ENCODE measurements at regions not wholly inside any gene's neighbourhood (a gene's known extent, or its start where the extent isn't known, plus 50 kb on each side); places are given as distances from the start of the nearest gene placed in this dataset.
"Not testable (repeated sequence)": the region's sequence is repeated elsewhere in the genome, so short reads cannot be mapped to it uniquely, and the experiment has no call there.

DNA sequence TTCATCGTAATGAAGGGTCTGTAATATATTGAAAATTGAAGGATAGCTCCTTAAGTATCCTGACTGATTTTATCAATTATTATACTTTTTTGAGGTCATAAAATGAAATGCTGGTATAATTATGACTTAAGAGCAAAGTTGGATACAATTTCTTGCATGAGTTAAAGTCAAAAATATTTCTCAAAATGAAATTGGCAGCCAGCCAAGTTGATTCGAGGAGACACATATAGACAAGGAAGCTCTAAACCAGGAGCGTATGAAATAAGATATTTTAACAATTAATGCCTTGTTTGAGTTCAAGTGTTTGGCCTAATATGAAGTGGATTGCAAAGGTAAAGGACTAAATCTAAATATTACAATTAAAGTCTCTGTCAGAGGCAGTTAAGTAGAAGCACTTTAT is 260.4 kb upstream of the DSEL start:
- no peak for DNase-seq
- Mint-ChIP-seq H3K4me1 (ENCODE audit: low read depth) (peaks cover 57% of the 10 kb centered on the region), H3K27me3 (ENCODE audit: insufficient read depth) (no peaks in the 10 kb centered on the region), H3K27ac (no peak overlapping the region), H3K36me3 (ENCODE audit: low read depth) (no peaks in the 10 kb centered on the region), H3K4me3 (no peak overlapping the region), H3K9me3 (no peaks in the 10 kb centered on the region)
- TF ChIP-seq, protein P1, sequence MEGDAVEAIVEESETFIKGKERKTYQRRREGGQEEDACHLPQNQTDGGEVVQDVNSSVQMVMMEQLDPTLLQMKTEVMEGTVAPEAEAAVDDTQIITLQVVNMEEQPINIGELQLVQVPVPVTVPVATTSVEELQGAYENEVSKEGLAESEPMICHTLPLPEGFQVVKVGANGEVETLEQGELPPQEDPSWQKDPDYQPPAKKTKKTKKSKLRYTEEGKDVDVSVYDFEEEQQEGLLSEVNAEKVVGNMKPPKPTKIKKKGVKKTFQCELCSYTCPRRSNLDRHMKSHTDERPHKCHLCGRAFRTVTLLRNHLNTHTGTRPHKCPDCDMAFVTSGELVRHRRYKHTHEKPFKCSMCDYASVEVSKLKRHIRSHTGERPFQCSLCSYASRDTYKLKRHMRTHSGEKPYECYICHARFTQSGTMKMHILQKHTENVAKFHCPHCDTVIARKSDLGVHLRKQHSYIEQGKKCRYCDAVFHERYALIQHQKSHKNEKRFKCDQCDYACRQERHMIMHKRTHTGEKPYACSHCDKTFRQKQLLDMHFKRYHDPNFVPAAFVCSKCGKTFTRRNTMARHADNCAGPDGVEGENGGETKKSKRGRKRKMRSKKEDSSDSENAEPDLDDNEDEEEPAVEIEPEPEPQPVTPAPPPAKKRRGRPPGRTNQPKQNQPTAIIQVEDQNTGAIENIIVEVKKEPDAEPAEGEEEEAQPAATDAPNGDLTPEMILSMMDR (IDR thresholded peaks at IDR 0.05), result no peak

DNA sequence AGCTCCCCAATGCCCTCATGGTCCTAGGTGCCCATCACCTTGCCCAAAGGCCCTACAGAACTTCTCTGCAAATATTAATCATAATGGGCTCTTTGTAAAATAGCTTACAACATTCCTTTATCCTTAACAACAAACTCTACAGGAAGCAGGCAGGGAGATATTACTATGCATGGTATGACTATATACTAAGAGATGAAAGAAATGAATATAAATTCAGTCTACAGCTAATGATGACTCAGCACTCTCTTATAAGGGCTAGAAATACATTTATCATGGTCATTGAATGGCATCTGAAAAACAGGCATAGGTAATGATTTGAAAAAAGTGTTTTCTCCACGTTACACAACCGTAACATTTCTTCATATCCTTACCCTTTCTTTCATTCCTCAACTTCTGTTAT is 254.8 kb upstream of the DSEL start:
- H3K36me3 Mint-ChIP-seq (ENCODE audit: low read depth), result no peaks in the 10 kb centered on the region
- H3K9me3 Mint-ChIP-seq, result no peaks in the 10 kb centered on the region
- no peak overlapping the region; the same call in 1 of the 2 replicates for H3K4me3 Mint-ChIP-seq
- DNase-seq, result peak; percentile 66
- peak overlapping the region; percentile 64 for H3K27ac Mint-ChIP-seq
- H3K4me1 Mint-ChIP-seq (ENCODE audit: low read depth), result peaks cover 57% of the 10 kb centered on the region
- TF ChIP-seq, protein P1 (IDR thresholded peaks at IDR 0.05), result no peak
- H3K27me3 Mint-ChIP-seq (ENCODE audit: insufficient read depth), result no peaks in the 10 kb centered on the region

DNA sequence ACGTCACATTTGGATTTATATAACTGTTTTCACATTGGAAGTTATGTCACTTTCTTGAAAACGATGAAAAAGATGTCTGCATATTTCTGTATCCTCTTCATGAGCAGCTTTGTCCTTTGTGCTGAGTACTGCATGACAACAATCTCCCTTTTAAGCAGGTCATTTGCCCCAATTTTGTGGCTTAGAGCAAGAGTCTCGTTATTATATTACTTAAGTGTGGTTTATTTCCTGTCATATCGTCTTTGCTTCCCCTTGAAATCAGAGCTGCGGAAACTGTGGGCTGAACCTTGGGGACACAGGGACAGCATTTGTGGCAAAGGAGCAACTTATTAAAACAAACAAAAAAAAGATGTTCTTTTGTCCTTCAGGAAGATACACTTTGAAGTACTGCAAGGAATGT is 254.0 kb upstream of the DSEL start:
- no peaks in the 10 kb centered on the region for H3K36me3 Mint-ChIP-seq (ENCODE audit: low read depth)
- no peaks in the 10 kb centered on the region for H3K9me3 Mint-ChIP-seq
- no peak overlapping the region for H3K4me3 Mint-ChIP-seq
- no peak for DNase-seq
- H3K27ac Mint-ChIP-seq, result peak overlapping the region; percentile 64
- peaks cover 57% of the 10 kb centered on the region for H3K4me1 Mint-ChIP-seq (ENCODE audit: low read depth)
- TF ChIP-seq, protein P1 (IDR thresholded peaks at IDR 0.05), result no peak
- no peaks in the 10 kb centered on the region for H3K27me3 Mint-ChIP-seq (ENCODE audit: insufficient read depth)

DNA sequence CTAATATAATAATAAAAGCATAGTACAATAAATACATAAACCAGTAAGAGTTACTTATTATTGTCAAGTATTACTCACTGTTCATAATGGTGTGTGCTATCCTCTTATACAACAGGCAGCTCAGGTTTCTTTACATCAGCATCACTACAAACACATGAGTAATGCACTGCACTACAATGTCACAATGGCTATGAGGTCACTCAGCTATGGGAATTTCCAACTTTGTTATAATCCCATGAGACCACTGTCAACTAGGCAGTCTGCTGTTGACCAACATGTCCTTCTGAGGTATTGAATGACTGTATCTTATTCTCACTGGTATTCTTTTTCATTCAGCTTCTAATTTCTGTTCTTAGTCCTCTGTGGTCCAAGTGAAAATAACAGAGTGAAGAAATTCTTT is 250.4 kb upstream of the DSEL start:
- H3K4me1 Mint-ChIP-seq (ENCODE audit: low read depth), result peaks cover 32% of the 10 kb centered on the region

DNA sequence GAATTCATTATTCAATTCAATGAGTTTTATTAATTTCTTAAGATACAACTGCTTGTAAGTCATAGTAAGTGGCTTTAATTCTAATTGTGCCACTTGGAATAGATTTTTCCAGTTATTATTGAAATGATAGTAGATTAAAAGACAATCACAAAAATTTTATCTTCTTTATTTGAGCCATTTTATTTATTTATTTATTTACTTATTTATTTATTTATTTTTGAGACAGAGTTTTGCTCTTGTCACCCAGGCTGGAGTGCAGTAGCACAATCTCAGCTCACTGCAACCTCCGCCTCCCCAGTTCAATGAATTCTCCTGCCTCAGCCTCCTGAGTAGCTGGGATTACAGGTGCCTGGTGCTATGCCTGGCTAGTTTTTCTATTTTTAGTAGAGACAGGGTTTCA is 235.7 kb upstream of the DSEL start:
- DNase-seq; H3K4me3 Mint-ChIP-seq; H3K4me1 Mint-ChIP-seq (ENCODE audit: low read depth); H3K27ac Mint-ChIP-seq; H3K36me3 Mint-ChIP-seq (ENCODE audit: low read depth); H3K9me3 Mint-ChIP-seq; H3K27me3 Mint-ChIP-seq (ENCODE audit: insufficient read depth): not testable (repeated sequence)

More for the DNA sequence above, 250.4 kb upstream of the DSEL start:
- Mint-ChIP-seq H3K36me3 (ENCODE audit: low read depth) (no peaks in the 10 kb centered on the region), H3K27ac (peak overlapping the region; percentile 11), H3K9me3 (no peaks in the 10 kb centered on the region), H3K27me3 (ENCODE audit: insufficient read depth) (no peaks in the 10 kb centered on the region; the same call in 1 of the 2 replicates), H3K4me3 (no peak overlapping the region)
- TF ChIP-seq, protein P1 (IDR thresholded peaks at IDR 0.05), result no peak
- peak; percentile 78 for DNase-seq

DNA sequence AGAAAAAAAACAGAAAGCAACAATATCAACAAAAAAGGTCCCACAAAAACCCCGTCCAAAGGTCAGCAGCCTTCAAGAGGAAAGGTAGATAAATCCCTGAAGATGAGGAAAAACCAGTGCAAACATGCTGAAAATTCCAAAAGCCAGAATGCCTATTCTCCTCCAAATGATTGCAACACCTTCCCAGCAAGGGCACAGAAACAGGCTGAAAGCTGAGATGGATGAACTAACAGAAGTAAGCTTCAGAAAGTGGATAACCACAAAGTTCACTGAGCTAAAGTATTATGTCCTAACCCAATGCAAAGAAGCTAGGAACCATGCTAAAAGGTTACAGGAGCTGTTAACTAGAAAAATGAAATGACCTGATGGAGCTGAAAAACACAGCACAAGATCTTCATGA is 226.4 kb upstream of the DSEL start:
- no peak overlapping the region for H3K4me3 Mint-ChIP-seq
- TF ChIP-seq, protein P1 (IDR thresholded peaks at IDR 0.05), result no peak
- no peak for DNase-seq
- H3K27me3 Mint-ChIP-seq (ENCODE audit: insufficient read depth), result no peaks in the 10 kb centered on the region
- H3K4me1 Mint-ChIP-seq (ENCODE audit: low read depth), result no peaks in the 10 kb centered on the region
- H3K9me3 Mint-ChIP-seq, result peaks cover 57% of the 10 kb centered on the region
- no peak overlapping the region for H3K27ac Mint-ChIP-seq
- peaks cover 57% of the 10 kb centered on the region for H3K36me3 Mint-ChIP-seq (ENCODE audit: low read depth)

Measured in HFFc6 (cell line).